HTR-8/SVneo (cell line): ENCODE measurements at regions not wholly inside any gene's neighbourhood (a gene's known extent, or its start where the extent isn't known, plus 50 kb on each side); places are given as distances from the start of the nearest gene placed in this dataset.
A peak's percentile ranks its signal among the peaks of the same experiment; 100 is the strongest.
"Not testable (repeated sequence)": the region's sequence is repeated elsewhere in the genome, so short reads cannot be mapped to it uniquely, and the experiment has no call there.

ENCODE experiments used
- DNase-seq: peaks from one replicate; pipeline ENCODE4 v3.0.0; 2011; ENCODE audit warnings: low spot score, mixed read lengths; ENCODE audit not compliant: insufficient read length
- FAIRE-seq: peaks from 2 replicates; lab custom pipeline; 2011; peaks lifted over from hg19 to GRCh38; lab: Jason Lieb, UNC

DNA sequence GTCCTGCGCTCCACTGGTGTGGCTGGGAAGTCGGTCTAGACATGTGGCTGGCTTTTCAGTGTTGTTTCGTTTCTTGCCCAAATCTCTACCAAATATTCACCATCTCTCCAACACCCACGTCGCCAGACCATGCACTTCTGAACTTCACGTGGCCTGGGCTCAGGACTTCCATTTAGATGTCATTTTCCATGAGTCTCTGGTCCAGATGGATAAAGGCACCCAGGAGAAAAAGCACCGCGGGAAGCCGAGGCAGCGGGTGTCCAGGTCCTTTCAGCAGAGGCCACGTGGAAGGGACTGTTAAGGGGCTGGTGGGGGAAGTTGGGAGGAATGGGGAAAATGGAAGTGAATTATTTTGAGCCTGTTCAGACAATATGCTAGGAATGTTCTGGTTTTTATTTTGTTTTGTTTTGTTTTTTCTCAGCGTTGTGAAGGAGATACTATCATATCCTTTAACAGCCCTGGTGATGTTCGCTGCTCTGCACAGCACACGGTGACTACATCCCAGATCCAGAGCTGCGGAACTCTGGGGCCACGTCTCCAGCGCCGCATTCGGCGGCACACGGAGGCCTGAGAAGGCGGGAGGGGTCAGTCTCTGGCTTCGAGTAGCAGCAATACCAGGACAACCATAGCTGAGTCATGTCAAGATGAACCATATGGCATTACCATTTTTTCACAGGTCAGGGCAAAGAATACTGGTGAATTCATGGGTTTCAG, 230.3 kb downstream of the THBS2 start:
- no peak for DNase-seq
- FAIRE-seq, result no peak

DNA sequence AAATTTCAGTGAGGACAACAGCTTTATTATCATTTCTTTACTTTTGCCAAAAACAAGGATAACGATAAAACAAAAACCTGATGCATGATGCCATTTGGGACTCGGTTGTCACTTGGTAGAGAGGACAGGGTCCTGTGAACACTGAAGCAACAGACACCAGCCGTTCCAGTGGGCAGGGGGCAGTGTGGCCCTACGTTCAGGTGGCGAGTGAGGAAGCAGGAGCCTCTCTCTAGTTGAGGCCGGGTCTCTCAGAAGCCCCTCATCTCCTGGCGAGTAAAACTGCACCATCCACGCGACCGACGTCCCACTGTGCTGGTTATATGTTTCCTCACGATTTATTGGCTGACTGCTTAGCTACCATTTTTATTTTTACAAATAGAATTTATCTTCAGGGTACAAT, 231.6 kb downstream of the THBS2 start:
- DNase-seq (no peak), FAIRE-seq (no peak)

DNA sequence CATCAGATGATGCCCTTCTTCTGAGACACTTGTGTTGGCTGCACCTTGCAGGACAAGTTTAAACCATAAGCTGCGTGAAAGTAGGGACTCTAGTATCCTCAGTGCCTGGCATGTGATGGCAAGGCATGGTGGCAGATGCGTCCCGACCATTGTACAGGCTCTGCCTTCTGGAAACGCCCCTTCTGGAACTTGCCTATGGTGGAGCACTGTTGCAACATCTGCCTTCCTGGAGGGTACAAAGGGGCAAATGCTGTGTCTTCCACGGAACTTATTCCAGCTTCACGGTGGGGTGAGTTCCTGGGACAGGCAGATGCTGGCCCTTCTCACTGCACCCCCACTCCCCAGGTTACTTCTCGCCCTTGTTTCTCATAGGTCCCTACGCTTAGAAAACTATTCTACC, 232.8 kb downstream of the THBS2 start:
- DNase-seq (no peak), FAIRE-seq (no peak)

DNA sequence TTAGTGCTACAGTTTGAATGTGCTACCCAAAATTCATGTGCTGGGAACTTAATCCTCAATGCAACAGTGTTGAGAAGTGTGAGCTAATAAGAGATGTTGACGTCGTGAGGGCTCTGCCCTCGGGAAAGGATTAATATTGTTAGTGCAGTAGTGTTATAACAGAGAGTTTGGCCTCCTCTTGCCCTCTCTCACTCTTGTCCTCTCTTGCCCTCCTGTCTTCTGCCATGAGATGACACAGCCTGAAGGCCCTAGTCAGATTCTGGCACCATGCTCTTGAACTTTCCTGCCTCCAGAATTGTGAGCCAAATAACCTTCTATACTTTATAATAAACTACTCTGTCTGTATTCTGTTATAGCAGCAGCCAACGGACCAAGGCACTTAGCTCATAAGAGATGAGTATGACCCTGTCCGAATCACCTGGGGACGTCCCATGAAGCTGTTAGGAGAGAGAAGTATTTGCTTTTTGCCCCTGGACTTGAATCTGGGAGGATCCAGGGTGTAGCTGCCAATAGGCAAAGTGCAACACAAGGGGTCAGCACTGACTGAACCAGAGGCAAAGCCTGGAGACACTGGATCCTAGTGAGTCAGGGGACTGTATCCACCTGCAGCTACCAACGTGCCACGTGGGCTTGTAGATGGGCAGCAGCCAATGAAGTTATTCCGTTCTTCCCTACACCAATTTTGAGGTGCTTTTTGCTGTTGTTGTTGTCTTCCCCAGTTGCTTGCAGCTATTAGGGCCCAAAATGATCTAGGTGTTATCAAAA, 233.7 kb downstream of the THBS2 start:
- no peak for FAIRE-seq

DNA sequence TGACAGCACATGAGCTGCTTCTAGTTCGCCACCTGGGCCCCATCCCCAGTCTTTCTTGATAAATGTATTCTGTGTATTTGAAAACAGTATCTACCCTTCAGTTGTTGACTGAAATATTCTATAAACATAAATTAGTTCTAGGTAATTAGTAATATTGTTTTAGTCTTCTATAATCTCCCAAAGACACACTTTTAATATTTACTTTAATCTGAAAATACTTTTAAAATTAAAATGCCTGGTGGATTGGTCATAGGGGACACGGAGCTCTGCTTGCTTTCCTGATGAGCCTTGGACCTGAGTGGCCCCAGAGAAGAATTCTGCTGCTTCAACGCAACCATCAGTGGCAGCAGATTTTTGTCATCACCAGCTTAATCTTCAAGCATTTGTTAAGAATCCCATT, 234.5 kb downstream of the THBS2 start:
- FAIRE-seq (no peak), DNase-seq (no peak)

More for the DNA sequence above, 233.7 kb downstream of the THBS2 start:
- peak; percentile 11 for DNase-seq

DNA sequence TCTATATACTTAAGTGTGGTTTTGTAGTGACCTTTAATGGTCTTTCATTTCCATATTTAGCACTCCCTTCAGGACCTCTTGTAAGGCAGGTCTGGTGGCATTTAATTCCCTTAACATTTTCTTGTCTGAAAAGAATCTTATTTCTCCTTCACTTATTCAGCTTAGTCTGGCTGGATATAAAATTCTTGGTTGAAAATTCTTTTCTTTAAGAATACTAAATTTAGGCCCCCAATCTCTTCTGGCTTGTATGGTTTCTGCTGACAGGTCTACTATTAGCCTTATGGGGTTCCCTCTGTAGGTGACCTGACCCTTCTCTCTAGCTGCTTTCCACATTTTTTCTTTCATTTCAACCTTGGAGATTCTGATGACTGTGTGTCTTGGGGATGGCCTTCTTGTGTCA, 236.9 kb downstream of the THBS2 start:
- FAIRE-seq, result no peak
- no peak for DNase-seq

DNA sequence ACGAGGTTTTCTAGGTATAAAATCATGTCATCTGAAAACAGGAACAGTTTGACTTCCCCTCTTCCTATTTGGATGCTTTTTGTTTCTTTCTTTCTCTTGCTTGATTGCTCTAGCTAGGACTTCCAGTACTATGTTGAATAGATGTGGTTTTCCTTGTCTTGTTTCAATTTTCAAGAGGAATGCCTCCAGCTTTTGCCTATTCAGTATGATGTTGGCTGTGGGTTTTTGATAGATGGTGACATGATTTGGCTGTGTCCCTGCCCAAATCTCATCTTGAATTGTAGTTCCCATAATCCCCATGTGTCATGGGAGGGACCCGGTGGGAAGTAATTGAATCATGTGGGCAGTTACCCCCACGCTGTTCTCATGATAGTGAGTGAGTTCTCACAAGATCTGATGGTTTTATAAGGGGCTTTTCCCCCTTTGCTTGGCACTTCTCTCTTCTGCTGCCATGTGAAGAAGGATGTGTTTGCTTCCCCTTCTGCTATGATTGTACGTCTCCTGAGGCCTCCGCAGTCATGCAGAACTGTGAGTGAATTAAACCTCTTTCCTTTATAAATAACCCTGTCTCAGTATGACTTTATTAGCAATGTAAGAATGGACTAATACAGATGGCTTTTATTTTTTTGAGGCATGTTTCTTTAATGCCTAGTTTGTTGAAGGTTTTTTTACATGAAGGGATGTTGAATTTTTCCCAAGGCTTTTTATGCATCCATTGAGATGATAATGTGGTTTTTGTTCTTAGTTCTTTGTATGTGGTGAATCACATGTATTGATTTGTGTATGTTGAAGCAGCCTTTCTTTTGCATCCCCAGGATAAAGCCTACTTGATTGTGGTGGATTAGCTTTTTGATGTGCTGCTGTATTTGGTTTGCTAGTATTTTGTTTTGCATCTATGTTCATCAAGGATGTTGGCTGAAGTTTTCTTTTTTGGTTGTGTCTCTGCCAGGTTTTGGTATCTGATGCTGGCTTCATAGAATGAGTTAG, 239.1 kb downstream of the THBS2 start:
- no peak for DNase-seq
- no peak for FAIRE-seq

DNA sequence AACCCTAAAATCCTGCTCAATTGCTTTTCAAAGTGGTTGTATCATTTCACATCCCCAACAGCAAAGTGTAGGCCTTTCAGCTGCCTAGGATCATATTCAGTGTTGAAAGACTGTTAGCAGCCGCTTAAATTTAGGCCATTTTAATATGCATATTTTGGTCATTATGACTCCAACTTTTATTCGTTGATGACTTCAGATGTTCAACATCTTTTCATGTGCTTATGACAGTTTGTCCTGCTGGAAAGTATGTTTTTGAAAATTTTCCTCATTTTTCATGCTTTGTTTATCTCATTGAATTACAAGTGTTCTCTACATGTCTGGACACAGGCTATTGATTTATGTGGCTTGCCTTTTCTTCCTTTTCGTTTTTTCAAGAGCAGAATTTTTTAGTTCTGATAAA, 244.0 kb downstream of the THBS2 start:
- DNase-seq (no peak), FAIRE-seq (no peak)

DNA sequence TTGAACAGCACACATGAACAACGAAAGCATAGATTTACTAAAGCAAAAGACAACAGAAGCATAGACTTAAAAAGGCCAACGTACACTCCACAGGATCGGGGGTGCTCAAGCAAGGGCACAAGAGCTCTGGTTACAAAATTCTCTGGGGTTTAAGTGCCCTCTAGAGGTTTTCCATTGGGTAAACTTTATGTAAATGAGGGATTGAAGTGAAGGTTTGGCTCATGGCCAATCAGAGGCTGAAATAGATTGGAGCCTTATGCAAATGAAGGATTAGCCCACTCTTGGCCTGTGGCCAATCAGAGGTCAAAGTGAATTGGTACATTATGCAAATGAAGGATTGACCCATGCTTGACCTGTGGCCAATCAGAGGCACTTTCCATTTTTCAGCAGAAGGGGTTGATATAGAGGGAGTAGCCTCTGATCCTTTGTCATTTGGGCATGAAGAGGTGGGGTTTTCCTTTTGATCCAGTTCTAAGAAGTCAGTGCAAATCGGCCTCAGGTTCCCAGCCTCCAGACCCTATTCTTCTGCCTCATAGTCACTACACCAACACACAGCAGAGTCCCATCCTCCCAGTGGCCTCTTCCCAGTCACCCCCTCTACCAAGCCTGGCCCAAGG, 244.9 kb downstream of the THBS2 start:
- no peak for FAIRE-seq

DNA sequence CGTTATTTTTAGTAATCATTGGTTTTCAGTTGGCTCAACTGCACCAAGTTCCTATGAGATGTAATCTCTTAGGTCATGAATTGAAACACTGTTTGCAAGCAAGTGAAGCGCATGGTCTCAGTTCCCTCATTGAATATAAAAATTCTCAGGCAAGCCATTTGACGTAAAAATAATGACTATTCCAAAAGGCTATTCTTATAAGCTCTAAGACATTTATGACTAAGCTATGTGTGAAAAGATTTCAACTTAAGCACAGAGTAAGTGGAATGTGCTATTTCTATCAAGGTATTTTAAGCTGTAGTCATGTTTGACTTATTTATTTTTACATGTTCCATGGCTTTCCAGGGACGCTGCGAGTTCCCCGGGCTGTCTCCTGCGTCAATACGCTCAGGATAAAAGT, 248.5 kb downstream of the THBS2 start:
- FAIRE-seq, result no peak

More for the DNA sequence above, 244.9 kb downstream of the THBS2 start:
- no peak for DNase-seq

DNA sequence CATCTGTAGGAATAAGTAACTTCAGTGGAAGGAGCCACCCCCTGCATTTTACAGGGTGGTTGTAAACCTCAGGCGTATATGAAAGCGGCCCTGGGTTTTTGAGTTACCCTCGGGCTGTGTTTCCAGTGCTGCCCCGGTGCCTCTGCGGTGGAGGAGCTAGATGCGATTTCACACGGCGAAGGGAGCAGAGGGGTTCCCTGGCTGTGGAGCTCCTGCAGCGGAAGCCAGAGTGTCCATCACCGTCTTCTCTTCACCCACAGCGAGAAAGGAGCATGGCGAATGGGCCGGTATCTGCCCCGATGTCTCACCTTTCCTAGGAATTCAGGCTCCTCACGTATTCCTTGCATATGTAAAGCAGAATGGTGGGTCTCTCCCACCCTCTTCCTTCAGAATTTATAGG, 253.6 kb downstream of the THBS2 start:
- no peak for FAIRE-seq
- DNase-seq, result no peak

More for the DNA sequence above, 248.5 kb downstream of the THBS2 start:
- no peak for DNase-seq

DNA sequence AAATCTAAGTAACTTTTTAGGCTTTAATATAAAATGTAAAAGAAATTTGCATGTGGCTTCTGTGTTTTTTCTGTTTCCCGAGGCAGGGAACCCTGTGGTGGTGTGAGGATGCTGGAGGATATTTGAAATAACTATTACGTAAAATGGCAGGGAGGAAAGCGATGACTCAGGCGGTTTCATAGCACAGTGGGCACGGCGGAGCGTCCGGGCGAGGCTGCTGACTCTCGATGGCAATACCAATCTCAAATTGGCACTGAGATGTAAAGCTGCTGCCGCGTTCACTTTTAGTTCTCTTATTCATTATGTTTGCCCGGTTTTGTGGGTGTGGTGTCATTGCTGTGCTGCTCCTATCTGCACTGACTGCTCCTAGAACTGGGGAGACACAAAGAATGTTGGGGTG, 254.3 kb downstream of the THBS2 start:
- no peak for FAIRE-seq
- DNase-seq, result no peak

DNA sequence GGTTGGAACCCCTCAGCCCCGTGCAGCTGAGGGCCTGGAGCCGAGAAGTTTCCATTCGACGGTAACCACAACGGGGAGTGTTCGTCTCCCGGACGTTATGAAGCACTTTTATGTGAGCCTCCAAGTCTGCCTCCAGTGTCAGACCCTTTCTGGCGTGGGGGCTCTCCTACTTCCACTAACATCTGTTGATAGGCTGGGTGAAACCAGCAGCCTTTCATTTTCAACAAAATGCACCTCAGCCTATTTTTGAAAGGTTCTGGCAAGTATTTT, 257.4 kb downstream of the THBS2 start:
- no peak for FAIRE-seq

DNA sequence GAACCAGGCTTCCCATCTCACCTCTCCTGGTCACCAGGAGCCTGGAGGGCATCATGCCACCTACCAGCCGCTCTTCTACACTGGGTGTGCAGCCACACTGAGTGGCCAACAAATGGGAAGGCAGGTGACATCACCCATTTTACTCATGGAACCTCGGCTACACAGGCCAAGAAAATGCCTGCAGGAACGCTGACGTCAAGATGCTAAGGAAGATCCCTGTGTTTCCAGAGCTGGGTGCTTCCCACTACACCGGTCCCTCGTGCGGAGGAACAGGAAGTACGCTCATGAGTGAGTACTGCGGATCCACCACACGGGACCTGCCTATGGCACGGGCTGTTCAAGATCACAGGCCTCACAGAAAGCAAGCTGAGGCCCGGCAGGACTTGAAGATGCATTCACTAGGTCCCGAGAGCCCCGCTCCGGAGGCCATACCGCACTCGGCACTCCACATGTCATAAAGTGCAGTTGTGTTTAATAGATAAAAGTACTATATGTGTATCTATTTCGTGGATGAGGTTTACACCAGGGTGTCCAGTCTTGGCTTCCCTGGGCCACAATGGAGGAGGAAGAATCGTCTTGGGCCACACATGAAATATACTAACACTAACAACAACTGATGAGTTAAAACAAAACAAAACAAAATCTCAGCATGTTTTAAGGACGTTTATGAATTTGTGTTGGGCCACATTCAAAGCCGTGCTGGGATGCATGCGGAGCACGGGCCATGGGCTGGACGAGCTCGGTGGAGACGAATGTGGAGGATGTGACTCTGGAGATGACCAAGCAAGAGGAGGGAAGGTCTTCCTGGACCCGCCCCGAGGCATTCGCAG, 257.9 kb downstream of the THBS2 start:
- FAIRE-seq (no peak), DNase-seq (no peak)

More for the DNA sequence above, 257.4 kb downstream of the THBS2 start:
- DNase-seq, result no peak

DNA sequence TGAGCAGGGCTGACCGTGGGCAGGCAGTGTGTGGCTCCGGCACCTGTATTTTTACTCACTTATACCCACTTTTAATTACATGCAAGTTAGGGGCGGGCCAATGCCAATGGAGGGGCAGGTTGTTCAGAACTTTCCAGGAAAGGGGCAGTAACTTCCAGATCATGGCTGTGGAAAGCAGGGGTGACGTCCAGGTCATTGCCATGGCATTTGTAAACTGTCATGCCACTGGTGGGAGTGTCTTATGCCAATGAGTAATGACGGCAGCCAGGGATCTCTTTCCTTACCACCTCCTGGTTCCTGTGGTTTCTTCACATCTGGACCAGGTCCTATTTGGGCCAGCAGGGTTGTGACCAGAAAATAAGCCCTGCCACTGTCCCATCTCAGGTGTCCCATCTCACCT, 258.7 kb downstream of the THBS2 start:
- FAIRE-seq, result no peak
- no peak for DNase-seq

DNA sequence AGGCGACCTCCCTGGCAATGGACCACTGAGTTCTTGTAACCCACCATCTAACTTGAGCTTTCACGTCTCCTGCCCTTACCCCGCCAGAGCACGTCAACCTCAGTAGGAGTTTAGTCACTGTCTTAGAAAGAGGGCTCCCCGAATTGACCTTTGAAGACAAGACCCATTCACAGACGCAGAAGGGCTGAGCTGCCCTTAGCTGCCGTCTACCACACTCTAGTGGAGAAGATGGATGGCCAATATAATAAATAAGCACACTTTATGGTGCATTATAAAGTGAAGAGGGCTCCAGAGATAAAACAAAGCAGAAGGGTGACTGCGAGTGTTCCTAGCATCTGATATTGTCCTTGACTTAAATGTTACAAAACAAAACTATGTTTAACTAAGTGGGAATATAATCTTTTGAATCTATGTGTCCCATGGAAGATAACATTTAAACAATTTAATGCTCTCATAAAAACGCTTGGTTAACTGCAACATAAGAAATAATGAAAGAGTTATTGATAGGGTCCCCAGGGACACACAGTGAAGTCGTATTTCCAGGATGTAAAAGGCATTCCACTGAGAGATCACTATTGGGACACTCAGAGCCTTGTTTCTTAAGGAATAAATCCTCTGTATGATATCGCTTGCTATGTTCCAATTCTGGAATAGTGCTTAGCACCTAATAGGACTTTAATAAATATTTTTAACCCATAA, 261.1 kb downstream of the THBS2 start:
- DNase-seq, result no peak
- FAIRE-seq, result no peak

DNA sequence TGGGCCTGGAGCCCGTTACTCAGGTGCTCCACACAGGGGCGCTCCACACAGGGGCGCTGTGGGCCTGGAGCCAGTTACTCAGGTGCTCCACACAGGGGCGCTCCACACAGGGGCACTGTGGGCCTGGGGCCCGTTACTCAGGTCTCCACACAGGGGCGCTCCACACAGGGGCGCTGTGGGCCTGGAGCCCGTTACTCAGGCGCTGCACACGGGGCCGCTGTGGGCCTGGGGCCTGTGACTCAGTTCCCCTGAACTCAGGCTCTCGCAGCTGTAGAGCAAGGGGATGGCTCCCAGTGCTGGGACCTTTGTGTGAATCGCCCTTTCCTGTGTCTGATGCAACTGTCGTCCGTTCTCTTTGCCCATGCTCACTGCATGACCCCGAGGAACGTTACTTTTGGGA, 262.0 kb downstream of the THBS2 start:
- DNase-seq, FAIRE-seq: not testable (repeated sequence)

DNA sequence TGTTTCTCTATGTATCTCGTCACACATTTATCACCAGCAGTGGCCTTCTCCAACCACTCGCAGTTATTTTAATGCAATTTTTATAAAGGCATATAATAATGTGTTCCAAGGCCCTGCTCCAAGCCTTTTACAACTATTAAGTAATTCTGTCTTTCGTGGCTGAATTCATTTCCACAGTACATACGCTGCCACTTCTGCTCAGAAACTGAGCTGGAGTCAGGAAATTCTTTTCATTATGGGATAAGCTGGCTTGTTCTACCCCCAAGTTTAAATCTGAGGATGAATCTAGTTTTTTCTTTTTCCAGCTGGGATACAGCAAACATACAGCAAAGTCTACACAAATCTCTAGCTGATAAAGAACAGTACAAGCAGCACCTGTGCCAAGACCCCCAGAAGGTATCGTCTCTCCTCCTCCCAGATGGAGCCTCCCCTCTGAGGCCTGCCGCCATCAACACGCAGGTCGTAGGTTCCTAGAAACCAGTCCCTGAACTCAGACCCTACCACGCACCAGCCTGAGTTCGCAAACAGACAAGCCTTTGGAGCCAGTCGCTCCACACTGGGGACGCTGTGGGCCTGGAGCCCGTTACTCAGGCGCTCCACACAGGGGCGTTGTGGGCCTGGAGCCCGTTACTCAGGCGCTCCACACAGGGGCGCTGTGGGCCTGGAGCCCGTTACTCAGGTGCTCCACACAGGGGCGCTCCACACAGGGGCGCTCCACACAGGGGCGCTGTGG, 263.5 kb downstream of the THBS2 start:
- no peak for FAIRE-seq
- no peak for DNase-seq
